HG03280 (cell line): ENCODE measurements at regions not wholly inside any gene's neighbourhood (a gene's known extent, or its start where the extent isn't known, plus 50 kb on each side); places are given as distances from the start of the nearest gene placed in this dataset.
"Not testable (repeated sequence)": the region's sequence is repeated elsewhere in the genome, so short reads cannot be mapped to it uniquely, and the experiment has no call there.

ENCODE experiments used
- ATAC-seq: cut with Tn5 transposase; IDR thresholded peaks from one replicate; pipeline ENCODE4 v1.9.1; 2021; ENCODE audit warnings: mild to moderate bottlenecking, moderate library complexity; ENCODE audit not compliant: unreplicated experiment

DNA sequence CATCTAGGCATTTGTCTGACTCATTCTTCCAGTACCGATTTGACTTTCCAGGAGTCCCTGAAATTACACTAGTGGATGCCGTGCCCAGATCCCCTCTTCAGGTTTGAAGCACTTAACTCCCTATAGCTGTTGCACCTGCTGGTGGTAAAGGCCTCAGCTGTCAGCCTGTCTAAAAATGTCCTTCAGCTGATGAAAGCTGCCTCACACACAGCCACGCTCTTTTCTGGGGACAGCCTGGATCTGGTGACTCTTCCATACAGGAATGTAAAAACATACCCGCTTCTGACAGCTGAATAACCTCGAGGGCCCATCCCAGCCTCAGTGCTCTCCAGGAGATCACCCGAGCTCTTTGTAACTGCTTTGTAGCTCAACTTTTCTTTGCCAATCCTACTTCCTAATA is 534.1 kb upstream of the GRM7 start:
- no peak for ATAC-seq

GRCh38 chr3:6340980-6341325 is 520.0 kb upstream of the GRM7 start:
- not testable (repeated sequence) for ATAC-seq

DNA sequence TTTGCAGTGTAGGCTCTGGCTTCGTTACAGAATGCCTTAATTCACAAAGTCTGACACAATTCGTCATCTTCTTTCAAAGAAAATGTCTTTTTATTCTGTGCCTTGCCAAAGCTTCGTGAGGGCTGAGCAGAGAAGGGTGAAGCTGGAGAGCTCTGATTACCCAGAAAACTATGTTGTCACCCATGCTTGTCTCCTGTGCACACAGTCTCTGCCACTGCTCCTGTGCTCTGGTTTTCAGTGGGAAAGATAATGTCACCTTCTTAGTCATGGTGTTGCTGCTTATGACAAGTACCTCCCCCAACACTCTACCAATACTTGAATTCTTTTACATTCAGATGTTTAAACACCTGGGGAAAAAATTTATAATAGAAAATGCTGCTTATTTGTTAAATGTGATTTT is 509.2 kb upstream of the GRM7 start:
- no peak for ATAC-seq

DNA sequence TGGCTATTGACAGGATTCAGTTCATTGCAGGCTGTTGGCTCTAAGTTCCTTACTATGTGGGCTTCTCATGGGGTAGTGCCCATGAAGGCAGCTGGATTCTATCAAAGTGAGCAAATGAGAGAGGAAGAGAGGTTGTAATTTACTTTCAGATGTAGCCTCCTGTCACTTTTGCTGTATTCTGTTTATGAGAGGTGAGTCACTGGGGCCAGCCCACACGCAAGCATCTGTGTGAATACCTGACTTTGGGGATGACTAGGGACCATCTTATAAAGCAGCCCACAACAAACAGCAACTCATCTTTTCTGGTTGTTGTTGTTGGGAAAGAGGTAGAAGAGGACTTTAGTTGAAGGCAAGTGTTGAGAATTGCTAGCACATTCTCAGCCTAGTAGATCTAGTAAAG is 506.3 kb upstream of the GRM7 start:
- no peak for ATAC-seq

- no peak for ATAC-seq
These were observed 498.5 kb upstream of the GRM7 start for GRCh38 chr3:6362406-6362805.

DNA sequence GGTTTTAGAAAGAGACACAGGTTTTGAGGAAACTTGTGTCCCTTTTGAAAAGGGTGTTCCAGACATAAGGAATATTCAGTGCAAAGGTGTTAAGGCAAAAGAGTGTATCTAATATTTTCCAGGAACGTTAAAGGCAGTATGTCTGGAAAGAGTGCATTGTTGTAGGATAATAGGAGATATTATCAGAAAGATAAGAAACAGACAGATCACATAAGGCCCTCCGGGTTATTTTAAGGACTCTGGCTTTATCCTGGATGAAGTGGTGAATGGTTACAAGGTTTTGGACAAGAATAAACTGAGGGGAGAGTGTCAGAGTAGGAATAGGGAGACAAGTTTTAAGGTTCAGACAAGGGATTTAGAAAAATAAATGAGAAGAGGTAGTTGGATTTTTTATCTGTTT is 493.7 kb upstream of the GRM7 start:
- no peak for ATAC-seq

GRCh38 chr3:6392123-6392522 is 468.8 kb upstream of the GRM7 start:
- ATAC-seq: no peak

DNA sequence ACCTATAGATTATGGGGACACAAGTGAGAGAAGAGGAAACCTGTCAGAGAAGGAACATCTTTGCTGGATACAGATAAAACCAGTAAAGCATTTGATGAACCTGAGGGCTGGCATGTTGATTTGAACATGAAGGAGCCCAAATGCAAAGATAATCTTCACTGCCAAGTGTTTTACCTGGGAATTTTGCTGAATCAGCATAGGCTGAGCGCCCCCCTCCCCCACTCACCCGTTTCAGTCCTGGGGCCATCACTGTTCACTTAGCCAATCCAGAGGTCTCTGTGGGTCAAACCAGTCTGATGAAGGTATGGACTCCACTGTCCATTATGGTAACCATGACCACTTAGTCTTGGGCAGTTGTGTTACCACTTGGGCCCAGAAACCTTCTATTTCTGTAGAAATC is 466.0 kb upstream of the GRM7 start:
- ATAC-seq: no peak

GRCh38 chr3:6396631-6397030 is 464.3 kb upstream of the GRM7 start:
- no peak for ATAC-seq

DNA sequence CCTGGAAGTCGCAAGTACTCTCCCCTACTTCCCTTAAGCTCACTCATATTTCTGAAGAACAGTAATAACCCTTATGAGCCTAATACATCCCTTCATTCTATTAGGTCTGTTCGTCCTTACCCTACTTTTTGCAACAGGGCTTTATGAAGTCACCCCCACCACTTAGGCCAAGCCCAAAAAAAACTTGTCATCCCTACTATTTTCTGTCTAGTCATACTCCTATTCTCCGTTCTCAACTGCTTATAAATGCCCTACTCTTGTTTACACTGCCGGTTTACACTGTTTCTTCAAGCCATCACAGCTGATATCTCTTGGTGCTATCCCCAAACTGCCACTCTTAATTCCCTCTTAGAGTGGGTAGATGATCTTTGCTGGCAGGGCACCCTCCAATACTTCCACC is 458.2 kb upstream of the GRM7 start:
- not testable (repeated sequence) for ATAC-seq

GRCh38 chr3:6406923-6407322 is 454.0 kb upstream of the GRM7 start:
- ATAC-seq: not testable (repeated sequence)

GRCh38 chr3:6416049-6416661 is 444.8 kb upstream of the GRM7 start:
- ATAC-seq: no peak

- ATAC-seq: no peak
These were observed 443.7 kb upstream of the GRM7 start for GRCh38 chr3:6417174-6417573.

DNA sequence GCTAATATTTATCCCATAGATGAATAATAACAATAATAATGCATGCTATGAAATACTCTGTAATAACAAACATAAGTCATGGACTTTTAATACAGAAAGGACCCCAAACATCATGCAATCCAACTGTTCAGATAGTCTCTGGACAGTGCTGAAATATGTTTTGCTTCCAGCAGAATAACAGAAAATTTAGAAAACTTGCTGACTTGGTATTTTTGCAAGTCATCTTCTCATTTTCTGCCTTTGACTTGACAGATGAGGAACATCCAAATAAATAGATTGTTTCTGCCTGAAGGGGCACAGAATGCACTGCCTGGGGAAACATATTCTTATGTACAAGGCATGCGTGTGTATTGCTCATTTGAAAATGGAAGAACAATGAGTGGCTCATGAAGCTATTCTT is 442.4 kb upstream of the GRM7 start:
- ATAC-seq: no peak

- no peak for ATAC-seq
These were observed 439.1 kb upstream of the GRM7 start for GRCh38 chr3:6421666-6422445.

DNA sequence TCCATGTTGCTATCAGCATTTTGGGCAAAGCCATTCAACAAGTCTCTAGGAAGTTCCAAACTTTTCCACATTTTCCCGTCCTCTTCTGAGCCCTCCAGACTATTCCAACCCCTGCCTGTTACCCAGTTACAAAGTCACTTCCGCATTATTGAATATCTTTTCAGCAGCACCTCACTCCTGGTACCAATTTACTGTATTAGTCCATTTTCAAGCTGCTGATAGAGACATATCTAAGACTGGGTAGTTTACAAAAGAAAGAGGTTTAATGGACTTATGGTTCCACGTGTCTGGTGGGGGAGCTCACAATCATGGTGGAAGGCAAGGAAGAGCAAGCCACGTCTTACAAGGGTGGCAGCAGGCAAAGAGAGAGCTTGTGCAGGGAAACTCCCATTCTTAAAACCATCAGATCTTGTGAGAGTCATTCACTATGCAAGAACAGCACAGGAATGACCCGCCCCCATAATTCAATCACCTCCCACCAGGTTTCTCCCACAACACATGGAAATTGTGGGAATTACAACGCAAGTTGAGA is 435.6 kb upstream of the GRM7 start:
- ATAC-seq: no peak

DNA sequence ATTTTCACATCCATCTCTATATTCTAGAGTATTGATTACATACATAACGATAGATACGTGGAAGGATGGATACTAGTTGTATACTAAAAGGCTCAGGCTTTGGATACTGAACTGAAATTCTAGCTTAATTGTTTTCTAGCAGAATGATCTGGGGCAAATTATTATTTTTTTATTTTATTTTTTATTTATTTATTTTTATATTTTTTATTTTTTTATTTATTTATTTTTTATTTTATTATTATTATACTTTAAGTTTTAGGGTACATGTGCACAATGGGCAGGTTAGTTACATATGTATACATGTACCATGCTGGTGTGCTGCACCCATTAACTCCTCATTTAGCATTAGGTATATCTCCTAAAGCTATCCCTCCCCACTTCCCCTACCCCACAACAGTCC is 432.6 kb upstream of the GRM7 start:
- not testable (repeated sequence) for ATAC-seq

- no peak for ATAC-seq
These were observed 425.0 kb upstream of the GRM7 start for GRCh38 chr3:6435951-6436350.

- no peak for ATAC-seq
These were observed 423.3 kb upstream of the GRM7 start for GRCh38 chr3:6437631-6438030.

DNA sequence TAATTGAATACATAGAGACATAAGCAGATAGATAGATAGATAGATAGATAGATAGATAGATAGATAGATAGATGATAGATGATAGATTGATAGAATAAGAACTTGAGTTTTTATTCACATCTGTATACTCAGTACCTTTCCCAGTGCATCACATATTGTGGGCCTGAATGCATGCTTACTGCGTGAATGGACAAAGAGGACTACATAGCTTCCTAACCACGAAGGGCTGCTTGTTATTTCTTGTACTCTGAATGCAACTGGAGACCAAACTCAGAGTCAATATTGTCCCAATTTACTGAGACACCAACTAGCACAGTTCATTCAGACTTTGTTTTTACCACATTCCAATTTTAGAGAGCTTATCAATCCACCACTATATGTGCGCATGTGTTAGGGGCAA is 422.9 kb upstream of the GRM7 start:
- ATAC-seq: no peak

DNA sequence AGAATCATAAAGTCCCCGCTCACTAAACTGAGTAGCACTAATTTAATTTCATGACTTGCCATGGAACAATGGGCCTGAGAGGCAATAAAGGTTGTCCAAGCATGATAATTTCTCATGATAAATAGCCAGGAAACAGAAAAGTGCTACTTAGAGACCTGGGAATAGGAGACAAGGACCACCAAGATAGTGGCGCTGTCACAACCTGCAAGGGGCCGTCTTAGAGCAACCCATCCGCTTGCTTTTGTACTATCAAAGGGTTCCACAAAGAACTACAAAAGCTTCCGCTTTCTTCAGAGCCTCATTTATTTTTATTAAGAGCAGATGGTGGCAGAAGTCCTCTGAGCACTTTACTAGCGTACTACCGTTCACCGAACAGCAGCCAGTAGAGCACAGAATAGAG is 421.7 kb upstream of the GRM7 start:
- ATAC-seq: no peak

- ATAC-seq: no peak
These were observed 421.1 kb upstream of the GRM7 start for GRCh38 chr3:6439824-6440223.
